ENCODE measurements at regions not wholly inside any gene's neighbourhood (a gene's known extent, or its start where the extent isn't known, plus 50 kb on each side); places are given as distances from the start of the nearest gene placed in this dataset.

DNA sequence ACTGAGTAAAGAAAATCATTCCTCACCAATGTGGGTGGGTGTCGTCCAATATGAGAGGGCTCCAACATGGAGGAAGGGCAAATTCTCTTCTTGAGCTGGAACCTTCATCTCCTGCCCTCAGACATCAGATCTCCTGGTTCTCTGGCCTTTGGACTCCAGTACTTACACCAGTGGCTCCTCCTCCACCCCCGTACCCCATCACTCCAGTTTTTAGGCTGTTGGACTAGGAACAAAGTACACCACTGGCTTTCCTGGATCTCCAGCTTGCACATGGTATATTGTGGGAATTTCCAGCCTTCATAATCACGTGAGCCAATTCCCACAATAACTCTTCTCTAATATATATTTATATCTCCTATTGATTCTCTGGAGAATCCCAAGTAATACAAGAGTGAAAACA is 196.9 kb downstream of the PDHA2 start:
- TF ChIP-seq, protein P1, sequence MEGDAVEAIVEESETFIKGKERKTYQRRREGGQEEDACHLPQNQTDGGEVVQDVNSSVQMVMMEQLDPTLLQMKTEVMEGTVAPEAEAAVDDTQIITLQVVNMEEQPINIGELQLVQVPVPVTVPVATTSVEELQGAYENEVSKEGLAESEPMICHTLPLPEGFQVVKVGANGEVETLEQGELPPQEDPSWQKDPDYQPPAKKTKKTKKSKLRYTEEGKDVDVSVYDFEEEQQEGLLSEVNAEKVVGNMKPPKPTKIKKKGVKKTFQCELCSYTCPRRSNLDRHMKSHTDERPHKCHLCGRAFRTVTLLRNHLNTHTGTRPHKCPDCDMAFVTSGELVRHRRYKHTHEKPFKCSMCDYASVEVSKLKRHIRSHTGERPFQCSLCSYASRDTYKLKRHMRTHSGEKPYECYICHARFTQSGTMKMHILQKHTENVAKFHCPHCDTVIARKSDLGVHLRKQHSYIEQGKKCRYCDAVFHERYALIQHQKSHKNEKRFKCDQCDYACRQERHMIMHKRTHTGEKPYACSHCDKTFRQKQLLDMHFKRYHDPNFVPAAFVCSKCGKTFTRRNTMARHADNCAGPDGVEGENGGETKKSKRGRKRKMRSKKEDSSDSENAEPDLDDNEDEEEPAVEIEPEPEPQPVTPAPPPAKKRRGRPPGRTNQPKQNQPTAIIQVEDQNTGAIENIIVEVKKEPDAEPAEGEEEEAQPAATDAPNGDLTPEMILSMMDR (IDR thresholded peaks at IDR 0.05; ENCODE audit: low read length) = no peak
- TF ChIP-seq EZH2 (IDR thresholded peaks at IDR 0.05; ENCODE audit: borderline replicate concordance, low read length) = no peak
